ENCODE measurements at regions not wholly inside any gene's neighbourhood (a gene's known extent, or its start where the extent isn't known, plus 50 kb on each side); places are given as distances from the start of the nearest gene placed in this dataset.

- TF ChIP-seq, protein P1, sequence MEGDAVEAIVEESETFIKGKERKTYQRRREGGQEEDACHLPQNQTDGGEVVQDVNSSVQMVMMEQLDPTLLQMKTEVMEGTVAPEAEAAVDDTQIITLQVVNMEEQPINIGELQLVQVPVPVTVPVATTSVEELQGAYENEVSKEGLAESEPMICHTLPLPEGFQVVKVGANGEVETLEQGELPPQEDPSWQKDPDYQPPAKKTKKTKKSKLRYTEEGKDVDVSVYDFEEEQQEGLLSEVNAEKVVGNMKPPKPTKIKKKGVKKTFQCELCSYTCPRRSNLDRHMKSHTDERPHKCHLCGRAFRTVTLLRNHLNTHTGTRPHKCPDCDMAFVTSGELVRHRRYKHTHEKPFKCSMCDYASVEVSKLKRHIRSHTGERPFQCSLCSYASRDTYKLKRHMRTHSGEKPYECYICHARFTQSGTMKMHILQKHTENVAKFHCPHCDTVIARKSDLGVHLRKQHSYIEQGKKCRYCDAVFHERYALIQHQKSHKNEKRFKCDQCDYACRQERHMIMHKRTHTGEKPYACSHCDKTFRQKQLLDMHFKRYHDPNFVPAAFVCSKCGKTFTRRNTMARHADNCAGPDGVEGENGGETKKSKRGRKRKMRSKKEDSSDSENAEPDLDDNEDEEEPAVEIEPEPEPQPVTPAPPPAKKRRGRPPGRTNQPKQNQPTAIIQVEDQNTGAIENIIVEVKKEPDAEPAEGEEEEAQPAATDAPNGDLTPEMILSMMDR (IDR thresholded peaks at IDR 0.05) = no peak
Observed at GRCh38 chr9:26677965-26678706, 214.5 kb downstream of the CAAP1 start.

DNA sequence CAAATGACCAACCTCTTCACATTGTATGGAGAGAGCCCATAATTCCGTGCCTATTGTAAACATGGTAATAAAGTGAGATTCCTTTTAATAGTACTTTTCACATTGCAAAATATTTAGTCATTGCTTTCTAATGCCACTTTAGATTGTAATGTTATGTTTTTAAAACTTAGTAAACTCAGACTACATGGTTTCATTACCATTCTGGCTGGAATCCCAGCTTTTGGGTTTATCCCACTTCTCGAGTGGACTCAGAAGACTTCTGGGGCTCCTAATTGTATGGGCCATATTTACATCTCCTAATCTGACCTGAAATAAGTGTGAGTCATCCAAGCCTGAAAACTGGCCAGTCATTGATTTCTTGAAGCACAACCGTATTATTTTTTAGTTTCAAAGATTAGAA lies 217.6 kb downstream of the CAAP1 start:
- TF ChIP-seq, protein P1 (IDR thresholded peaks at IDR 0.05) = no peak

DNA sequence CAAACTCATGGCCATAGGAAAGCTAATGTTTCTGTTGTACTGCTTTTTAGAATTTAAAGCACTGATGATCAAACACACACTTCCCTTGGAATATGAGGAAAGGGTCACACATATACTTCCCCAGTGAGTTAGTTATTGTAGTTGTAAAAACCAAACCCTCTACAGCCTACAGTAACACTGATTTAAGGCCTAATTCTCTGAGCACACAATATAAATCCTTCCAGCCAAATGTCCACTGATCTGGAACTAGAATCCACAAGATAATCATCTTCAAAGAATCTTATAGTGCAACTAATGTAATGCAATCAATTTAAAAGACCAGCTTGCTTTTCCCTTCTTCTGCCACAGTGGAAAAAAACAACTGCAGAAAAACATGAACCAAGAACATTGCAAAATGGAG lies 219.3 kb downstream of the CAAP1 start:
- TF ChIP-seq, protein P1 (IDR thresholded peaks at IDR 0.05) = no peak

DNA sequence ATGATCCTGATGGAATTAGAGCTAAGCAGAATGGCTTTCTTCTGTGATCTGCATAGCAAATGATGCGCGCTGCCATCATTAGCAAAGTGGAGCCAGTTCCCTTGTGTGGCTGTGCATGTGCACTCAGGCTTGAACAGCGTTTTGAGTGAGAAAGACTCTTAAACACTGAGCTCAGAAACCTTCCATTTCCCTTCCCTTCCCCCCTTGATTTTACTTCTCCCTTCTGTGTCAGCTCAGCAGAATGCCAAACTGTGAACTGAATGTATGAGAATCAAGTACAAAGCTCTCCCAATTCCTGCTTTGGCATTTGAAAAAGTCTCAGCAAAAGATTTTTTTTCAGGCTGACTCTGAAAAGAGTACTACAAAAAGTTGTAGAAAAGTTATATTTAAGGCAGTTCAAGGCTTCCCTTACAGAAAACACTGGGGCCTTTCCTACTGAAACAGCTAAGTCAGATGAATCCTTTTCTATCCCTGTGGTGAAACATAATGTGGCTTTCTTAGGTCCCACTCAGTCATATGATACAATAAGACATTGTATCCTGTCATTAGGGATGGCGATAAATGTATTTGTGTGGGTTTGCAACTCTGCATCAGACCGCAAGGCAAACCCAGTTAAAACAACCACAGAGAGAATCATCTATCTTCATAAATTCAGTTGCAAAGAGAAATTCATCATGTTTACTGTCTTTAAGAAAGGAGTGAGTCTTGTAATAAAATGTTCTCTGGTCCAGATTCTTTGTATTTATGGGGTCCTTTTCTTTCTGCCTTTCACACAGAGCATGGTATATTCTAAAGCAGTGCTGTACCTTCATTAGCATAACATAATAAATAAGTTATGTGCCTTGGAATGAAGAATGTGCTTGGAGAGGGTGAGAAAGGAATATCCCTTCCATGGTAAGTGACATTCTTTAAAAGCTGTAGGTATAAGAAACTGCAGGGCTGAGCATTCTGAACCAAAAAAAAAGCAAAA lies 222.6 kb downstream of the CAAP1 start:
- TF ChIP-seq, protein P1 (IDR thresholded peaks at IDR 0.05) = no peak

- TF ChIP-seq, protein P1 (IDR thresholded peaks at IDR 0.05) = no peak
Observed at GRCh38 chr9:26667882-26668281, 224.7 kb downstream of the CAAP1 start.

GRCh38 chr9:26665666-26666065 lies 226.9 kb downstream of the CAAP1 start:
- TF ChIP-seq, protein P1 (IDR thresholded peaks at IDR 0.05) = no peak

DNA sequence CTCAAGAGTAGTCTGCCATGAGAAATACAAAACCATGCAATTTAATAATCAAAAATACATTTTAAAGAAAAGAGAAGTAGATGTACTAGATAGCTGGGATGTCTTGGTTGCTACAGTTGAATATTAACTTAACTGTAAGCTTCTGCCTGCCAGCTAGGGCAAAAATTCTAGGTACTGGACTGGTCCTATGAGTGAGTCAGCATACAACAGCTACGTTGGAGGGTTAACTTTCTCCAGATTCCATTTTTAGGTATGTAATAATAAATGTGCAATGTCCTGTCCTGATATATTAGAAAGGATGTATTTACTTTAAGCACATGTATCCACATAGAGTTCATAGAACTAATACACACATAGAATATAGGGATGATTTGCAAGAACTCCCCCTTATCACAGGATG lies 230.1 kb downstream of the CAAP1 start:
- TF ChIP-seq, protein P1 (IDR thresholded peaks at IDR 0.05) = no peak
